Erythroblast (primary cell): ENCODE measurements at regions not wholly inside any gene's neighbourhood (a gene's known extent, or its start where the extent isn't known, plus 50 kb on each side); places are given as distances from the start of the nearest gene placed in this dataset.

ENCODE experiments used
- GATA1 ChIP-seq: IDR thresholded peaks from 2 replicates; pipeline ENCODE4 v1.6.1; 2011; ENCODE audit warnings: low read depth, mild to moderate bottlenecking, control low read depth, low read length, moderate library complexity
- POLR2A ChIP-seq: IDR thresholded peaks from 2 replicates; pipeline ENCODE4 v1.6.1; 2011; ENCODE audit warnings: mild to moderate bottlenecking, low read length

GRCh38 chr15:96112018-96112417 lies 218.5 kb upstream of the NR2F2 start:
- TF ChIP-seq POLR2A (no peak), GATA1 (no peak)
